ENCODE measurements at regions not wholly inside any gene's neighbourhood (a gene's known extent, or its start where the extent isn't known, plus 50 kb on each side); places are given as distances from the start of the nearest gene placed in this dataset.

DNA sequence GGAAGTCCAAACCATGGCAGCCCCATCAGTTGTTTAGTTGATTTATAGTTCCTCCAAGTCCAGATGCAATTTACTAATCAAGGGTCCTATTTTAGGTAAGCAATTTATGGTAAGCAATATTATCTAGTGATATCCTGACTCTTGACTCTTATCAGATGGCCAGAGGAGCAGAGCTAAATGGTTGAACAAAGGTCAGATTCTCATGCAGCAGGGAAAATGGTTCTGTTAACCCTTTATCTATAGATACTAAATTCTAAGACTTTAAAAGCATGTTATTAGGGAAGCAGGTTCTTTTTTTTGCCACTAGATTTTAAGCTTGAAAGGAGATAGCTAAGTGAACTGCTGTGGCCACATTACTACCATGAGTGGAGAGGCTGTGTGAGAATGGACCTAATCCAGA lies 427.1 kb upstream of the FBXO33 start:
- no peak for DNase-seq (ENCODE audit: low read depth, low spot score)
- intact Hi-C loops (cut with micrococcal nuclease; ENCODE audit: unreplicated experiment) (no loop called here), in situ Hi-C loops (cut with HindIII; ENCODE audit: low pct_unique_long_range_greater_than_20kb, low sequenced_read_pairs) (no loop called here)
- TF ChIP-seq, protein P1, sequence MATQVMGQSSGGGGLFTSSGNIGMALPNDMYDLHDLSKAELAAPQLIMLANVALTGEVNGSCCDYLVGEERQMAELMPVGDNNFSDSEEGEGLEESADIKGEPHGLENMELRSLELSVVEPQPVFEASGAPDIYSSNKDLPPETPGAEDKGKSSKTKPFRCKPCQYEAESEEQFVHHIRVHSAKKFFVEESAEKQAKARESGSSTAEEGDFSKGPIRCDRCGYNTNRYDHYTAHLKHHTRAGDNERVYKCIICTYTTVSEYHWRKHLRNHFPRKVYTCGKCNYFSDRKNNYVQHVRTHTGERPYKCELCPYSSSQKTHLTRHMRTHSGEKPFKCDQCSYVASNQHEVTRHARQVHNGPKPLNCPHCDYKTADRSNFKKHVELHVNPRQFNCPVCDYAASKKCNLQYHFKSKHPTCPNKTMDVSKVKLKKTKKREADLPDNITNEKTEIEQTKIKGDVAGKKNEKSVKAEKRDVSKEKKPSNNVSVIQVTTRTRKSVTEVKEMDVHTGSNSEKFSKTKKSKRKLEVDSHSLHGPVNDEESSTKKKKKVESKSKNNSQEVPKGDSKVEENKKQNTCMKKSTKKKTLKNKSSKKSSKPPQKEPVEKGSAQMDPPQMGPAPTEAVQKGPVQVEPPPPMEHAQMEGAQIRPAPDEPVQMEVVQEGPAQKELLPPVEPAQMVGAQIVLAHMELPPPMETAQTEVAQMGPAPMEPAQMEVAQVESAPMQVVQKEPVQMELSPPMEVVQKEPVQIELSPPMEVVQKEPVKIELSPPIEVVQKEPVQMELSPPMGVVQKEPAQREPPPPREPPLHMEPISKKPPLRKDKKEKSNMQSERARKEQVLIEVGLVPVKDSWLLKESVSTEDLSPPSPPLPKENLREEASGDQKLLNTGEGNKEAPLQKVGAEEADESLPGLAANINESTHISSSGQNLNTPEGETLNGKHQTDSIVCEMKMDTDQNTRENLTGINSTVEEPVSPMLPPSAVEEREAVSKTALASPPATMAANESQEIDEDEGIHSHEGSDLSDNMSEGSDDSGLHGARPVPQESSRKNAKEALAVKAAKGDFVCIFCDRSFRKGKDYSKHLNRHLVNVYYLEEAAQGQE (IDR thresholded peaks at IDR 0.05; ENCODE audit: insufficient read depth in 1 of 2, low read depth in 2 of 2, low read length in 1 of 2) = no peak
- TF ChIP-seq, protein P2, sequence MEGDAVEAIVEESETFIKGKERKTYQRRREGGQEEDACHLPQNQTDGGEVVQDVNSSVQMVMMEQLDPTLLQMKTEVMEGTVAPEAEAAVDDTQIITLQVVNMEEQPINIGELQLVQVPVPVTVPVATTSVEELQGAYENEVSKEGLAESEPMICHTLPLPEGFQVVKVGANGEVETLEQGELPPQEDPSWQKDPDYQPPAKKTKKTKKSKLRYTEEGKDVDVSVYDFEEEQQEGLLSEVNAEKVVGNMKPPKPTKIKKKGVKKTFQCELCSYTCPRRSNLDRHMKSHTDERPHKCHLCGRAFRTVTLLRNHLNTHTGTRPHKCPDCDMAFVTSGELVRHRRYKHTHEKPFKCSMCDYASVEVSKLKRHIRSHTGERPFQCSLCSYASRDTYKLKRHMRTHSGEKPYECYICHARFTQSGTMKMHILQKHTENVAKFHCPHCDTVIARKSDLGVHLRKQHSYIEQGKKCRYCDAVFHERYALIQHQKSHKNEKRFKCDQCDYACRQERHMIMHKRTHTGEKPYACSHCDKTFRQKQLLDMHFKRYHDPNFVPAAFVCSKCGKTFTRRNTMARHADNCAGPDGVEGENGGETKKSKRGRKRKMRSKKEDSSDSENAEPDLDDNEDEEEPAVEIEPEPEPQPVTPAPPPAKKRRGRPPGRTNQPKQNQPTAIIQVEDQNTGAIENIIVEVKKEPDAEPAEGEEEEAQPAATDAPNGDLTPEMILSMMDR (IDR thresholded peaks at IDR 0.05) = no peak
- TF ChIP-seq POLR2AphosphoS5 (IDR thresholded peaks at IDR 0.05; ENCODE audit: low read depth, low read length) (no peak), TCF7L2 (IDR thresholded peaks at IDR 0.05; ENCODE audit: low read depth, low read length) (no peak), SIN3A (IDR thresholded peaks at IDR 0.05; ENCODE audit: borderline replicate concordance, insufficient read depth, low read depth, low read length) (no peak)
- Histone ChIP-seq H3K4me3 (ENCODE audit: low read depth in 2 of 2, low read length in 2 of 2) (no peak overlapping the region), H3K36me3 (ENCODE audit: control insufficient read depth, insufficient read depth, low read length) (no peaks in the 10 kb centered on the region), H3K27ac (ENCODE audit: low read length) (no peak overlapping the region), H3K9me3 (ENCODE audit: control insufficient read depth, insufficient read depth, low read depth, low read length) (no peaks in the 10 kb centered on the region), H3K27me3 (ENCODE audit: control insufficient read depth, insufficient read depth, low read length) (no peaks in the 10 kb centered on the region), H3K4me1 (ENCODE audit: control insufficient read depth, insufficient read depth, low read length) (no peaks in the 10 kb centered on the region)
- ChIA-PET POLR2A (no interaction called here), CTCF (no interaction called here)
- no peak for ATAC-seq
- no TSS peak for BruUV-seq (replicated peaks)

DNA sequence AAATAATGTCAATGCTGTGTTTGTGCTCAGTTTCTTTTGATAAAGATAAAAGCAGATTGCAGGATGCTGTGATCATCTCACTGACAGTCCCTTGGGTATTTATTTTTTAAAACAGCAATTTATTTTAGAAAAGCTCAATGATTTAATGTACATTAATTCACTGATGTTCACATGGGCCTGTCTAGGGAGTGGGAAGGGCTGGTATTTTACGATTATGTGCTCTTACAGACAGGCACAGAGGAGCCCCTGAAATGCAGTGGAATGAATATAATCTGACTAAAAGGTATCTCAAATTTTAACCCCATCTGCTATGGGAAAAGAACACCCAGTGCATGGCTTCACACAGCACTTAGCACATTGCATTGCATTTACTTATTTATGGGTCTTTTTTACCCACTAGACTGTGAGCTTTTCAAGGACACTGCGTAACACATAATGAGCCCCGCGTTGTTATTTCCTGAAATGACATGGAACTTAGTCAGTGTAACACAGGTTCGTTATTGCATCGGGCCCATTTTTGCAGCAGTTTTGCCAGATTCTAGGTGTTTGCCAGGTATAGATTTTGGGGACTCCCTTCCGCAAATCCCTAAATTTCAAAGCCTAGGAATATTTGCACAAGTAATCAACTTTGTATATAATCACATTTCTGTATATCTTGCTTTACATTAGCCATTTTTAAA lies 425.3 kb upstream of the FBXO33 start:
- no peaks in the 10 kb centered on the region for H3K9me3 ChIP-seq (ENCODE audit: control insufficient read depth, insufficient read depth, low read depth, low read length)

More for the DNA sequence above, 425.3 kb upstream of the FBXO33 start:
- H3K27ac ChIP-seq (ENCODE audit: low read length) = no peak overlapping the region
- BruUV-seq (replicated peaks) = no TSS peak
- DNase-seq (ENCODE audit: low read depth, low spot score) (no peak), ATAC-seq (no peak)
- in situ Hi-C loops (cut with HindIII; ENCODE audit: low pct_unique_long_range_greater_than_20kb, low sequenced_read_pairs) (no loop called here), intact Hi-C loops (cut with micrococcal nuclease; ENCODE audit: unreplicated experiment) (no loop called here)
- H3K4me1 ChIP-seq (ENCODE audit: control insufficient read depth, insufficient read depth, low read length) = no peaks in the 10 kb centered on the region
- ChIA-PET POLR2A (no interaction called here), CTCF (no interaction called here)
- TF ChIP-seq, protein P2 (IDR thresholded peaks at IDR 0.05) = no peak
- TF ChIP-seq, protein P1 (IDR thresholded peaks at IDR 0.05; ENCODE audit: insufficient read depth in 1 of 2, low read depth in 2 of 2, low read length in 1 of 2) = no peak
- TF ChIP-seq POLR2AphosphoS5 (IDR thresholded peaks at IDR 0.05; ENCODE audit: low read depth, low read length) = no peak
- no peak for TF ChIP-seq SIN3A (IDR thresholded peaks at IDR 0.05; ENCODE audit: borderline replicate concordance, insufficient read depth, low read depth, low read length)
- TF ChIP-seq TCF7L2 (IDR thresholded peaks at IDR 0.05; ENCODE audit: low read depth, low read length) = no peak
- H3K27me3 ChIP-seq (ENCODE audit: control insufficient read depth, insufficient read depth, low read length) = no peaks in the 10 kb centered on the region
- H3K36me3 ChIP-seq (ENCODE audit: control insufficient read depth, insufficient read depth, low read length) = no peaks in the 10 kb centered on the region
- H3K4me3 ChIP-seq (ENCODE audit: low read depth in 2 of 2, low read length in 2 of 2) = no peak overlapping the region

Measured in Panc1 (cell line).